ENCODE measurements at regions not wholly inside any gene's neighbourhood (a gene's known extent, or its start where the extent isn't known, plus 50 kb on each side); places are given as distances from the start of the nearest gene placed in this dataset.

GRCh38 chr12:47326190-47326589 lies 246.4 kb upstream of the AMIGO2 start:
- Mint-ChIP-seq H3K4me3 (no peak overlapping the region), H3K9me3 (no peaks in the 10 kb centered on the region), H3K36me3 (no peaks in the 10 kb centered on the region), H3K4me1 (peaks cover 10 to 15% (median 13%) of the 10 kb centered on the region in 3 donors), H3K27ac (no peak overlapping the region), H3K27me3 (no peaks in the 10 kb centered on the region)

- no peaks in the 10 kb centered on the region for H3K36me3 Mint-ChIP-seq
- no peak overlapping the region for H3K4me3 Mint-ChIP-seq
- H3K27me3 Mint-ChIP-seq = no peaks in the 10 kb centered on the region
- peaks cover 11 to 17% (median 15%) of the 10 kb centered on the region in 3 donors for H3K4me1 Mint-ChIP-seq
- peak overlapping the region in 1 of 3 donors; percentile 49 for H3K27ac Mint-ChIP-seq
- no peaks in the 10 kb centered on the region for H3K9me3 Mint-ChIP-seq
Measured at GRCh38 chr12:47323802-47324201, 244.0 kb upstream of the AMIGO2 start.

- H3K36me3 Mint-ChIP-seq = no peaks in the 10 kb centered on the region
- no peaks in the 10 kb centered on the region for H3K9me3 Mint-ChIP-seq
- H3K27ac Mint-ChIP-seq = no peak overlapping the region
- H3K4me3 Mint-ChIP-seq = peak overlapping the region in 1 of 4 donors; percentile 18
- H3K4me1 Mint-ChIP-seq = peaks cover 19 to 26% (median 25%) of the 10 kb centered on the region in 3 donors
- no peaks in the 10 kb centered on the region for H3K27me3 Mint-ChIP-seq
Measured at GRCh38 chr12:47321436-47321835, 241.7 kb upstream of the AMIGO2 start.

GRCh38 chr12:47319746-47320145 lies 240.0 kb upstream of the AMIGO2 start:
- Mint-ChIP-seq H3K9me3 (no peaks in the 10 kb centered on the region), H3K27ac (peak overlapping the region in 1 of 3 donors; percentile 84)

GRCh38 chr12:47318963-47319362 lies 239.2 kb upstream of the AMIGO2 start:
- H3K4me1 Mint-ChIP-seq = peaks cover 37 to 45% (median 38%) of the 10 kb centered on the region in 3 donors
- no peaks in the 10 kb centered on the region for H3K36me3 Mint-ChIP-seq
- H3K27ac Mint-ChIP-seq = peak overlapping the region; percentile 8 to 84 (median 55)
- peak overlapping the region in 1 of 4 donors; percentile 51 for H3K4me3 Mint-ChIP-seq
- no peaks in the 10 kb centered on the region for H3K9me3 Mint-ChIP-seq
- no peaks in the 10 kb centered on the region for H3K27me3 Mint-ChIP-seq

More at GRCh38 chr12:47319746-47320145, 240.0 kb upstream of the AMIGO2 start:
- H3K4me3 Mint-ChIP-seq = peak overlapping the region in 1 of 4 donors; percentile 55
- no peaks in the 10 kb centered on the region for H3K36me3 Mint-ChIP-seq
- peaks cover 30 to 37% (median 31%) of the 10 kb centered on the region in 3 donors for H3K4me1 Mint-ChIP-seq
- H3K27me3 Mint-ChIP-seq = no peaks in the 10 kb centered on the region

- no peaks in the 10 kb centered on the region for H3K36me3 Mint-ChIP-seq
- H3K27ac Mint-ChIP-seq = peak overlapping the region; percentile 54 to 92 (median 91)
- H3K9me3 Mint-ChIP-seq = no peaks in the 10 kb centered on the region
- H3K4me1 Mint-ChIP-seq = peaks cover 50 to 60% (median 52%) of the 10 kb centered on the region in 3 donors
- H3K4me3 Mint-ChIP-seq = peak overlapping the region; percentile 10 to 81 (median 73)
- H3K27me3 Mint-ChIP-seq = no peaks in the 10 kb centered on the region
Measured at GRCh38 chr12:47317175-47317915, 237.6 kb upstream of the AMIGO2 start.

- Mint-ChIP-seq H3K4me3 (peak overlapping the region in 3 of 4 donors; percentile 10 to 81 (median 75)), H3K27me3 (no peaks in the 10 kb centered on the region), H3K36me3 (peaks cover under 1% of the 10 kb centered on the region), H3K27ac (peak overlapping the region; percentile 54 to 92 (median 91)), H3K4me1 (peaks cover 53 to 64% (median 54%) of the 10 kb centered on the region in 3 donors), H3K9me3 (peaks cover 0 to under 1% (median under 1%) of the 10 kb centered on the region in 3 donors)
Measured at GRCh38 chr12:47316609-47317049, 236.9 kb upstream of the AMIGO2 start.

GRCh38 chr12:47314996-47315395 lies 235.2 kb upstream of the AMIGO2 start:
- H3K4me1 Mint-ChIP-seq = peaks cover 49 to 67% (median 56%) of the 10 kb centered on the region in 3 donors
- H3K27ac Mint-ChIP-seq = peak overlapping the region; percentile 12 to 54 (median 40)
- no peaks in the 10 kb centered on the region for H3K27me3 Mint-ChIP-seq
- H3K36me3 Mint-ChIP-seq = peaks cover 2% of the 10 kb centered on the region
- peaks cover 0 to 3% (median 2%) of the 10 kb centered on the region in 3 donors for H3K9me3 Mint-ChIP-seq
- peak overlapping the region in 1 of 4 donors; percentile 35 for H3K4me3 Mint-ChIP-seq

GRCh38 chr12:47312808-47313426 lies 233.2 kb upstream of the AMIGO2 start:
- Mint-ChIP-seq H3K27me3 (no peaks in the 10 kb centered on the region), H3K27ac (peak overlapping the region; percentile 37 to 88 (median 76)), H3K9me3 (peaks cover 2 to 3% (median 2%) of the 10 kb centered on the region in 3 donors), H3K4me3 (peak overlapping the region in 3 of 4 donors; percentile 59 to 65 (median 63)), H3K4me1 (peaks cover 42 to 55% (median 48%) of the 10 kb centered on the region in 3 donors), H3K36me3 (peaks cover 2% of the 10 kb centered on the region)

- Mint-ChIP-seq H3K36me3 (peaks cover 3% of the 10 kb centered on the region), H3K4me3 (no peak overlapping the region), H3K27ac (peak overlapping the region; percentile 37 to 78 (median 76)), H3K4me1 (peaks cover 44 to 55% (median 52%) of the 10 kb centered on the region in 3 donors), H3K27me3 (no peaks in the 10 kb centered on the region), H3K9me3 (peaks cover 2 to 3% (median 2%) of the 10 kb centered on the region in 3 donors)
Measured at GRCh38 chr12:47312147-47312546, 232.4 kb upstream of the AMIGO2 start.

GRCh38 chr12:47311568-47311967 lies 231.8 kb upstream of the AMIGO2 start:
- peak overlapping the region in 1 of 3 donors; percentile 93 for H3K27ac Mint-ChIP-seq
- peaks cover 7% of the 10 kb centered on the region for H3K36me3 Mint-ChIP-seq
- H3K4me1 Mint-ChIP-seq = peaks cover 39 to 55% (median 51%) of the 10 kb centered on the region in 3 donors
- peak overlapping the region in 1 of 4 donors; percentile 55 for H3K4me3 Mint-ChIP-seq
- H3K27me3 Mint-ChIP-seq = no peaks in the 10 kb centered on the region
- H3K9me3 Mint-ChIP-seq = peaks cover 2 to 3% (median 2%) of the 10 kb centered on the region in 3 donors

- H3K4me3 Mint-ChIP-seq = no peak overlapping the region
- H3K9me3 Mint-ChIP-seq = peaks cover 2 to 3% (median 2%) of the 10 kb centered on the region in 3 donors
- H3K36me3 Mint-ChIP-seq = peaks cover 7% of the 10 kb centered on the region
- peaks cover 36 to 55% (median 51%) of the 10 kb centered on the region in 3 donors for H3K4me1 Mint-ChIP-seq
- no peaks in the 10 kb centered on the region for H3K27me3 Mint-ChIP-seq
- peak overlapping the region in 2 of 3 donors; percentile 16 for H3K27ac Mint-ChIP-seq
Measured at GRCh38 chr12:47311010-47311409, 231.3 kb upstream of the AMIGO2 start.

GRCh38 chr12:47308672-47309071 lies 228.9 kb upstream of the AMIGO2 start:
- Mint-ChIP-seq H3K4me1 (peaks cover 34 to 43% (median 36%) of the 10 kb centered on the region in 3 donors), H3K36me3 (peaks cover 7% of the 10 kb centered on the region), H3K4me3 (no peak overlapping the region), H3K9me3 (peaks cover 2 to 3% (median 2%) of the 10 kb centered on the region in 3 donors), H3K27ac (no peak overlapping the region), H3K27me3 (no peaks in the 10 kb centered on the region)

- no peaks in the 10 kb centered on the region for H3K27me3 Mint-ChIP-seq
- peaks cover 2 to 3% (median 2%) of the 10 kb centered on the region in 3 donors for H3K9me3 Mint-ChIP-seq
- peak overlapping the region; percentile 94 to 96 (median 96) for H3K4me3 Mint-ChIP-seq
- H3K36me3 Mint-ChIP-seq = peaks cover 7% of the 10 kb centered on the region
- H3K27ac Mint-ChIP-seq = peak overlapping the region; percentile 59 to 95 (median 86)
- peaks cover 31 to 43% (median 36%) of the 10 kb centered on the region in 3 donors for H3K4me1 Mint-ChIP-seq
Measured at GRCh38 chr12:47307680-47308399, 228.1 kb upstream of the AMIGO2 start.
